Thoracic aorta (tissue), 2 donors: ENCODE measurements at regions not wholly inside any gene's neighbourhood (a gene's known extent, or its start where the extent isn't known, plus 50 kb on each side); places are given as distances from the start of the nearest gene placed in this dataset.

Experiments
- ATAC-seq: fragments of 150-250 bp; one replicate; pipeline ENCODE4 v1.8.0; 2017; ENCODE audit warnings: low read depth; ENCODE audit not compliant: insufficient number of reproducible peaks, low FRiP score
- DNase-seq: peaks from one replicate; pipeline ENCODE4 v3.0.0-alpha.2; 2020; ENCODE audit warnings: low spot score
- H3K27ac ChIP-seq, 2 donors: fragments of 200-600 bp; sonication (generic); 1 replicate in 1 of 2; 2 replicates in 1 of 2; pipeline ENCODE4 v1.5.1; 2016; ENCODE audit warnings: mild to moderate bottlenecking in 2 of 2, moderate library complexity in 2 of 2
- H3K27me3 ChIP-seq: fragments of 200-600 bp; sonication (generic); replicated peaks from 2 replicates; pipeline ENCODE4 v1.6.0; 2016; ENCODE audit warnings: mild to moderate bottlenecking; ENCODE audit not compliant: insufficient read depth
- H3K36me3 ChIP-seq: fragments of 200-600 bp; sonication (generic); one replicate; pipeline ENCODE4 v1.5.1; 2016
- H3K4me1 ChIP-seq, 2 donors: fragments of 200-600 bp; sonication (generic); 1 replicate in 1 of 2; 2 replicates in 1 of 2; pipeline versions ENCODE4 v1.5.1 to v1.6.0; 2016; ENCODE audit warnings: low read depth in 2 of 2, mild to moderate bottlenecking in 1 of 2; ENCODE audit not compliant: control insufficient read depth in 1 of 2
- H3K4me3 ChIP-seq: fragments of 200-600 bp; sonication (generic); 2 replicates; pipeline ENCODE4 v1.5.1; 2016; ENCODE audit warnings: mild to moderate bottlenecking
- H3K9me3 ChIP-seq: fragments of 200-600 bp; sonication (generic); 2 replicates; pipeline ENCODE4 v1.5.1; 2016
- CTCF ChIP-seq: fragments of 200-600 bp; sonication (generic); IDR thresholded peaks from one replicate; pipeline ENCODE4 v1.5.1; 2019; ENCODE audit warnings: antibody characterized with exemption

- Histone ChIP-seq H3K4me3 (no peak overlapping the region), H3K4me1 (no peaks in the 10 kb centered on the region), H3K27ac (no peak overlapping the region), H3K27me3 (no peaks in the 10 kb centered on the region), H3K9me3 (no peaks in the 10 kb centered on the region), H3K36me3 (no peaks in the 10 kb centered on the region)
- no peak for DNase-seq
- TF ChIP-seq CTCF: no peak
- ATAC-seq: no peak
Measured at GRCh38 chr3:34388830-34389229, 590.4 kb downstream of the PDCD6IP start.

GRCh38 chr3:34394978-34395748, 596.7 kb downstream of the PDCD6IP start:
- Histone ChIP-seq H3K27ac (no peak overlapping the region), H3K4me1 (no peaks in the 10 kb centered on the region), H3K27me3 (no peaks in the 10 kb centered on the region), H3K36me3 (no peaks in the 10 kb centered on the region), H3K9me3 (no peaks in the 10 kb centered on the region), H3K4me3 (no peak overlapping the region)
- DNase-seq (no peak), ATAC-seq (no peak)
- TF ChIP-seq CTCF: no peak

GRCh38 chr3:34396288-34396687, 597.9 kb downstream of the PDCD6IP start:
- no peak for ATAC-seq
- Histone ChIP-seq H3K4me3 (no peak overlapping the region), H3K27me3 (no peaks in the 10 kb centered on the region), H3K9me3 (no peaks in the 10 kb centered on the region), H3K36me3 (no peaks in the 10 kb centered on the region), H3K4me1 (no peaks in the 10 kb centered on the region), H3K27ac (no peak overlapping the region)
- TF ChIP-seq CTCF: no peak
- DNase-seq: no peak

GRCh38 chr3:34396956-34397355, 598.5 kb downstream of the PDCD6IP start:
- Histone ChIP-seq H3K4me3 (no peak overlapping the region), H3K36me3 (no peaks in the 10 kb centered on the region), H3K4me1 (no peaks in the 10 kb centered on the region), H3K27ac (no peak overlapping the region), H3K27me3 (no peaks in the 10 kb centered on the region), H3K9me3 (no peaks in the 10 kb centered on the region)
- no peak for DNase-seq
- no peak for ATAC-seq
- no peak for TF ChIP-seq CTCF

GRCh38 chr3:34399401-34399800, 601.0 kb downstream of the PDCD6IP start:
- no peaks in the 10 kb centered on the region for H3K9me3 ChIP-seq
- H3K4me1 ChIP-seq: no peaks in the 10 kb centered on the region
- ATAC-seq: no peak
- H3K4me3 ChIP-seq: no peak overlapping the region
- no peak for TF ChIP-seq CTCF
- no peaks in the 10 kb centered on the region for H3K36me3 ChIP-seq
- no peak for DNase-seq
- no peak overlapping the region for H3K27ac ChIP-seq
- H3K27me3 ChIP-seq: no peaks in the 10 kb centered on the region
